C4-2B (cell line): ENCODE measurements at regions not wholly inside any gene's neighbourhood (a gene's known extent, or its start where the extent isn't known, plus 50 kb on each side); places are given as distances from the start of the nearest gene placed in this dataset.

Experiments
- H3K27ac ChIP-seq: fragments of 450-650 bp; 2 replicates; pipeline ENCODE4 v1.5.1; 2017
- CTCF ChIP-seq: fragments of 450-650 bp; conservative IDR thresholded peaks from 2 replicates; pipeline ENCODE4 v1.5.1; 2017; ENCODE audit warnings: mild to moderate bottlenecking
- ZFX ChIP-seq: fragments of 450-650 bp; IDR thresholded peaks from 2 replicates; pipeline ENCODE4 v1.6.1; 2017

GRCh38 chr1:217272385-217272784, 358.5 kb downstream of the GPATCH2 start:
- TF ChIP-seq ZFX (no peak), CTCF (no peak)
- H3K27ac ChIP-seq: no peak overlapping the region

- no peak overlapping the region for H3K27ac ChIP-seq
- TF ChIP-seq CTCF: no peak
- TF ChIP-seq ZFX: no peak
Measured at GRCh38 chr1:217270101-217270500, 360.8 kb downstream of the GPATCH2 start.

GRCh38 chr1:217268058-217268457, 362.8 kb downstream of the GPATCH2 start:
- no peak for TF ChIP-seq CTCF
- TF ChIP-seq ZFX: no peak
- no peak overlapping the region for H3K27ac ChIP-seq

GRCh38 chr1:217261636-217262035, 369.3 kb downstream of the GPATCH2 start:
- H3K27ac ChIP-seq: no peak overlapping the region
- no peak for TF ChIP-seq ZFX
- no peak for TF ChIP-seq CTCF

- TF ChIP-seq CTCF: no peak
- no peak for TF ChIP-seq ZFX
- no peak overlapping the region for H3K27ac ChIP-seq
Measured at GRCh38 chr1:217260676-217261075, 370.2 kb downstream of the GPATCH2 start.

GRCh38 chr1:217253985-217254384, 376.9 kb downstream of the GPATCH2 start:
- TF ChIP-seq ZFX (no peak), CTCF (no peak)
- H3K27ac ChIP-seq: no peak overlapping the region

GRCh38 chr1:217253351-217253750, 377.5 kb downstream of the GPATCH2 start:
- no peak overlapping the region for H3K27ac ChIP-seq
- TF ChIP-seq ZFX (no peak), CTCF (no peak)
